ENCODE measurements at regions not wholly inside any gene's neighbourhood (a gene's known extent, or its start where the extent isn't known, plus 50 kb on each side); places are given as distances from the start of the nearest gene placed in this dataset.

- Histone ChIP-seq H3K9ac (ENCODE audit: low read depth, low read length, poor library complexity) (no peak overlapping the region), H3K4me1 (ENCODE audit: control insufficient read depth in 2 of 2, insufficient read depth in 1 of 2, low read depth in 1 of 2, low read length in 2 of 2) (peaks cover 2 to 13% of the 10 kb centered on the region in 2 donors), H3K18ac (ENCODE audit: low read length) (no peak overlapping the region), H3K4me2 (ENCODE audit: insufficient read depth, low read length, poor library complexity, severe bottlenecking) (no peak overlapping the region), H3K4me3 (ENCODE audit: low read length in 2 of 2) (no peak overlapping the region), H2BK120ac (ENCODE audit: low read depth, low read length) (no peak overlapping the region), H2AFZ (ENCODE audit: low read length) (no peak overlapping the region), H3K36me3 (replicated peaks in 1 of 2; ENCODE audit: control insufficient read depth in 2 of 2, insufficient read depth in 2 of 2, low read length in 2 of 2) (no peaks in the 10 kb centered on the region), H3K79me1 (ENCODE audit: low read depth, low read length) (no peaks in the 10 kb centered on the region), H3K23ac (ENCODE audit: low read depth, low read length, poor library complexity) (no peak overlapping the region), H3K27ac (replicated peaks; ENCODE audit: low read length) (no peak overlapping the region), H2BK5ac (ENCODE audit: low read length) (no peak overlapping the region), H3K14ac (ENCODE audit: low read length) (no peak overlapping the region), H3K27me3 (ENCODE audit: control insufficient read depth in 3 of 3, insufficient read depth in 3 of 3, low read depth in 1 of 3, low read length in 3 of 3) (peaks cover 0 to 9% (median 0%) of the 10 kb centered on the region in 3 experiments), H4K8ac (ENCODE audit: low read depth, low read length) (no peak overlapping the region), H3K4ac (ENCODE audit: low read length) (no peak overlapping the region), H2BK15ac (ENCODE audit: low read length) (no peak overlapping the region), H2AK5ac (ENCODE audit: low read depth, low read length) (no peak overlapping the region), H3K9me3 (replicated peaks in 1 of 2; ENCODE audit: control insufficient read depth in 2 of 2, insufficient read depth in 1 of 2, low read depth in 1 of 2, low read length in 2 of 2) (no peaks in the 10 kb centered on the region), H4K91ac (ENCODE audit: low read depth, low read length, poor library complexity) (no peak overlapping the region), H2BK12ac (ENCODE audit: low read length) (no peak overlapping the region)
- WGBS, 2 donors (ENCODE audit: extremely low coverage in 2 of 2, insufficient read length in 2 of 2, insufficient replicate concordance in 1 of 2): no CpG with 5 or more reads among the region's 6 CpGs
- DNase-seq (ENCODE audit: low spot score): peak; percentile 26
Measured at GRCh38 chr3:181176601-181177000, 187.1 kb upstream of the DNAJC19 start.

- no CpG with 5 or more reads among the region's 4 CpGs for WGBS, 2 donors (ENCODE audit: extremely low coverage in 2 of 2, insufficient read length in 2 of 2, insufficient replicate concordance in 1 of 2)
- Histone ChIP-seq H3K18ac (ENCODE audit: low read length) (no peak overlapping the region), H3K4me3 (ENCODE audit: low read length in 2 of 2) (no peak overlapping the region), H3K4me2 (ENCODE audit: insufficient read depth, low read length, poor library complexity, severe bottlenecking) (no peak overlapping the region), H2BK15ac (ENCODE audit: low read length) (no peak overlapping the region), H4K91ac (ENCODE audit: low read depth, low read length, poor library complexity) (no peak overlapping the region), H3K23ac (ENCODE audit: low read depth, low read length, poor library complexity) (no peak overlapping the region), H2BK120ac (ENCODE audit: low read depth, low read length) (no peak overlapping the region), H3K9me3 (replicated peaks in 1 of 2; ENCODE audit: control insufficient read depth in 2 of 2, insufficient read depth in 1 of 2, low read depth in 1 of 2, low read length in 2 of 2) (no peaks in the 10 kb centered on the region), H2AFZ (ENCODE audit: low read length) (peak overlapping the region; percentile 21), H3K9ac (ENCODE audit: low read depth, low read length, poor library complexity) (no peak overlapping the region), H2AK5ac (ENCODE audit: low read depth, low read length) (no peak overlapping the region), H3K4ac (ENCODE audit: low read length) (no peak overlapping the region), H3K14ac (ENCODE audit: low read length) (no peak overlapping the region), H3K79me1 (ENCODE audit: low read depth, low read length) (no peaks in the 10 kb centered on the region), H3K36me3 (replicated peaks in 1 of 2; ENCODE audit: control insufficient read depth in 2 of 2, insufficient read depth in 2 of 2, low read length in 2 of 2) (no peaks in the 10 kb centered on the region), H3K27me3 (ENCODE audit: control insufficient read depth in 3 of 3, insufficient read depth in 3 of 3, low read depth in 1 of 3, low read length in 3 of 3) (peaks cover 0 to 12% (median 0%) of the 10 kb centered on the region in 3 experiments), H2BK12ac (ENCODE audit: low read length) (no peak overlapping the region), H3K4me1 (ENCODE audit: control insufficient read depth in 2 of 2, insufficient read depth in 1 of 2, low read depth in 1 of 2, low read length in 2 of 2) (peaks cover 4 to 13% of the 10 kb centered on the region in 2 donors), H3K27ac (replicated peaks; ENCODE audit: low read length) (peak overlapping the region; percentile 63), H2BK5ac (ENCODE audit: low read length) (no peak overlapping the region), H4K8ac (ENCODE audit: low read depth, low read length) (no peak overlapping the region)
- no peak for DNase-seq (ENCODE audit: low spot score)
Measured at GRCh38 chr3:181174676-181175233, 185.2 kb upstream of the DNAJC19 start.

- Histone ChIP-seq H2AFZ (ENCODE audit: low read length) (no peak overlapping the region), H3K18ac (ENCODE audit: low read length) (no peak overlapping the region), H4K91ac (ENCODE audit: low read depth, low read length, poor library complexity) (no peak overlapping the region), H2BK120ac (ENCODE audit: low read depth, low read length) (no peak overlapping the region), H3K4ac (ENCODE audit: low read length) (no peak overlapping the region), H3K27ac (replicated peaks; ENCODE audit: low read length) (peak overlapping the region; percentile 4), H3K9me3 (replicated peaks in 1 of 2; ENCODE audit: control insufficient read depth in 2 of 2, insufficient read depth in 1 of 2, low read depth in 1 of 2, low read length in 2 of 2) (no peaks in the 10 kb centered on the region), H2BK12ac (ENCODE audit: low read length) (no peak overlapping the region), H2BK5ac (ENCODE audit: low read length) (no peak overlapping the region), H3K23ac (ENCODE audit: low read depth, low read length, poor library complexity) (no peak overlapping the region), H3K79me1 (ENCODE audit: low read depth, low read length) (no peaks in the 10 kb centered on the region), H3K27me3 (ENCODE audit: control insufficient read depth in 3 of 3, insufficient read depth in 3 of 3, low read depth in 1 of 3, low read length in 3 of 3) (peaks cover 0 to 7% (median 0%) of the 10 kb centered on the region in 3 experiments), H2AK5ac (ENCODE audit: low read depth, low read length) (no peak overlapping the region), H4K8ac (ENCODE audit: low read depth, low read length) (no peak overlapping the region), H3K9ac (ENCODE audit: low read depth, low read length, poor library complexity) (no peak overlapping the region), H3K4me2 (ENCODE audit: insufficient read depth, low read length, poor library complexity, severe bottlenecking) (no peak overlapping the region), H3K4me1 (ENCODE audit: control insufficient read depth in 2 of 2, insufficient read depth in 1 of 2, low read depth in 1 of 2, low read length in 2 of 2) (peaks cover 4 to 13% of the 10 kb centered on the region in 2 donors), H3K36me3 (replicated peaks in 1 of 2; ENCODE audit: control insufficient read depth in 2 of 2, insufficient read depth in 2 of 2, low read length in 2 of 2) (no peaks in the 10 kb centered on the region), H3K4me3 (ENCODE audit: low read length in 2 of 2) (no peak overlapping the region), H3K14ac (ENCODE audit: low read length) (no peak overlapping the region), H2BK15ac (ENCODE audit: low read length) (no peak overlapping the region)
- no CpG with 5 or more reads among the region's 2 CpGs for WGBS, 2 donors (ENCODE audit: extremely low coverage in 2 of 2, insufficient read length in 2 of 2, insufficient replicate concordance in 1 of 2)
- no peak for DNase-seq (ENCODE audit: low spot score)
Measured at GRCh38 chr3:181174022-181174421, 184.5 kb upstream of the DNAJC19 start.

GRCh38 chr3:181173227-181173626 lies 183.7 kb upstream of the DNAJC19 start:
- H3K4me1 ChIP-seq (ENCODE audit: control insufficient read depth in 2 of 2, insufficient read depth in 1 of 2, low read depth in 1 of 2, low read length in 2 of 2): peaks cover 4 to 13% of the 10 kb centered on the region in 2 donors
- no peak overlapping the region for H3K18ac ChIP-seq (ENCODE audit: low read length)
- no peak overlapping the region for H2AFZ ChIP-seq (ENCODE audit: low read length)
- H3K9ac ChIP-seq (ENCODE audit: low read depth, low read length, poor library complexity): no peak overlapping the region
- H3K79me1 ChIP-seq (ENCODE audit: low read depth, low read length): no peaks in the 10 kb centered on the region
- H2BK15ac ChIP-seq (ENCODE audit: low read length): no peak overlapping the region
- no peaks in the 10 kb centered on the region for H3K36me3 ChIP-seq (replicated peaks in 1 of 2; ENCODE audit: control insufficient read depth in 2 of 2, insufficient read depth in 2 of 2, low read length in 2 of 2)
- H2BK120ac ChIP-seq (ENCODE audit: low read depth, low read length): no peak overlapping the region
- no peak overlapping the region for H2AK5ac ChIP-seq (ENCODE audit: low read depth, low read length)
- no peak for DNase-seq (ENCODE audit: low spot score)
- H2BK12ac ChIP-seq (ENCODE audit: low read length): no peak overlapping the region
- H3K4ac ChIP-seq (ENCODE audit: low read length): no peak overlapping the region
- no peak overlapping the region for H2BK5ac ChIP-seq (ENCODE audit: low read length)
- no peak overlapping the region for H3K27ac ChIP-seq (replicated peaks; ENCODE audit: low read length)
- no CpG with 5 or more reads among the region's 5 CpGs for WGBS, 2 donors (ENCODE audit: extremely low coverage in 2 of 2, insufficient read length in 2 of 2, insufficient replicate concordance in 1 of 2)
- H4K8ac ChIP-seq (ENCODE audit: low read depth, low read length): no peak overlapping the region
- H3K14ac ChIP-seq (ENCODE audit: low read length): no peak overlapping the region
- H3K9me3 ChIP-seq (replicated peaks in 1 of 2; ENCODE audit: control insufficient read depth in 2 of 2, insufficient read depth in 1 of 2, low read depth in 1 of 2, low read length in 2 of 2): no peaks in the 10 kb centered on the region
- H3K4me2 ChIP-seq (ENCODE audit: insufficient read depth, low read length, poor library complexity, severe bottlenecking): no peak overlapping the region
- H3K23ac ChIP-seq (ENCODE audit: low read depth, low read length, poor library complexity): no peak overlapping the region
- H4K91ac ChIP-seq (ENCODE audit: low read depth, low read length, poor library complexity): no peak overlapping the region
- no peak overlapping the region for H3K4me3 ChIP-seq (ENCODE audit: low read length in 2 of 2)
- peaks cover 0 to 7% (median 0%) of the 10 kb centered on the region in 3 experiments for H3K27me3 ChIP-seq (ENCODE audit: control insufficient read depth in 3 of 3, insufficient read depth in 3 of 3, low read depth in 1 of 3, low read length in 3 of 3)
